GM12878 (cell line): ENCODE measurements at regions not wholly inside any gene's neighbourhood (a gene's known extent, or its start where the extent isn't known, plus 50 kb on each side); places are given as distances from the start of the nearest gene placed in this dataset.

Source experiments
- CEBPB ChIP-seq, 2 experiments: fragments of 150-350 bp in 1 of 2; IDR thresholded peaks; 2 replicates each; pipeline ENCODE4 v1.6.1; 2012 to 2014; ENCODE audit warnings: low read depth in 2 of 2, low read length in 2 of 2, borderline replicate concordance in 1 of 2, inconsistent platforms in 1 of 2
- CTCF ChIP-seq, 3 experiments: IDR thresholded peaks in 2 of 3; conservative IDR thresholded peaks in 1 of 3; 2 replicates each; pipeline ENCODE4 v1.5.1; 2011; ENCODE audit warnings: low read depth in 3 of 3, low read length in 3 of 3, mild to moderate bottlenecking in 3 of 3, control low read depth in 2 of 3, moderate library complexity in 2 of 3, inconsistent platforms in 1 of 3, mixed read lengths in 1 of 3; ENCODE audit not compliant: control insufficient read depth in 2 of 3, insufficient read depth in 1 of 3; ENCODE audit errors: extremely low read depth in 1 of 3
- IRF3 ChIP-seq: fragments of 450-650 bp; IDR thresholded peaks from 2 replicates; pipeline ENCODE4 v1.6.1; 2014; ENCODE audit warnings: mild to moderate bottlenecking
- JUNB ChIP-seq: IDR thresholded peaks from 2 replicates; pipeline ENCODE4 v1.6.1; 2016; ENCODE audit warnings: antibody characterized with exemption, mild to moderate bottlenecking
- TF ChIP-seq, protein P1 (sequence below): IDR thresholded peaks from 2 replicates; pipeline ENCODE4 v1.6.1; 2012; ENCODE audit warnings: low read depth, low read length, improper control_type of control experiment

DNA sequence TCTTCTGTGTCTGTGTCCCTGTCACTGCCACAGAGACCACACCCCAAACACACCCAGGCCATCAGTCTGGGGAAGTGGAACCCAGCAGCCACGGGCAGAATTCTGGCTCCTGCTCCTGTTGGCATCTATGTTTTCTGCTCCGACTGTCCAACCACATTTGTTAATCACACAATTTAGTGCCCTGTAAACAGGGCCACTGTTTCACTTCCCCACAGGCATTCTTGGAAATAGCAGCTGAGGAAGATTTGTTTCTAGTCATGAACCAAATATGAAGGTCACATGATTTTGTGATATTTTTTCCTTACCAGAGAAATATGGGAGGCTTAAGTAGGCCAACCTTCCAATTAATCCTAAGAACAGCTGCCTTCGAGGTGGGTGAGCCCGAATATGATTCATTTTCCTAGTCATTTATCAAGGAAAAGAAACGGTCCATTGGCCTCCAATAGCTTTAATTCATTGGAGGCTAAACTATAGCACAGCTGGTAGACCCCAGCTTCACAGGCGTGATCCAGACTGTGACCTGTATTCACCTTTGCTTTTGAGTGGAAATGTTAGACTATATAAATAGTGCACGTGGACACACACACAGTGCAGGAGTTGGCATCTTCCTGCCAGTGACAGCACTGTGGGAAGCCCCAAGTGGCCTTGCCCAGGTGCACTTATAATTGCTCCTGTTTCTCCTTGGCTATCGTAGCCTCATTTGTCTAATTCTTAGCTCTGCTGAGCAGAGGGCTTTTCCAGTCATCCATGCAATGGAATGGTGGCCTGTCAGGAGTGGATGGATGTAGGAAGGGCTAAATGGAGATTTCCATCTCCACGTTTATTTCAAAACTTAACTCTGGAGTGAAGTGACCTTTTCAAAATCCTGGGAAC lies 267.9 kb downstream of the LPIN1 start:
- no peak for TF ChIP-seq JUNB
- TF ChIP-seq, protein P1, sequence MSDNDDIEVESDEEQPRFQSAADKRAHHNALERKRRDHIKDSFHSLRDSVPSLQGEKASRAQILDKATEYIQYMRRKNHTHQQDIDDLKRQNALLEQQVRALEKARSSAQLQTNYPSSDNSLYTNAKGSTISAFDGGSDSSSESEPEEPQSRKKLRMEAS, result no peak
- no peak for TF ChIP-seq CTCF (IDR thresholded peaks at IDR 0.05 in 2 of 3, conservative IDR thresholded peaks at IDR 0.05 in 1 of 3; ENCODE audit: control insufficient read depth in 2 of 3, extremely low read depth in 1 of 3, insufficient read depth in 1 of 3, low read depth in 3 of 3, low read length in 3 of 3)
- no peak for TF ChIP-seq IRF3
- TF ChIP-seq CEBPB (IDR thresholded peaks at IDR 0.05; ENCODE audit: borderline replicate concordance in 1 of 2, low read depth in 2 of 2, low read length in 2 of 2), result no peak
